MM.1S (cell line): ENCODE measurements at regions not wholly inside any gene's neighbourhood (a gene's known extent, or its start where the extent isn't known, plus 50 kb on each side); places are given as distances from the start of the nearest gene placed in this dataset.

Experiments used
- DNase-seq: peaks from one replicate; pipeline ENCODE4 v3.0.0-alpha.2; 2015
- H2AFZ ChIP-seq: fragments of 300-600 bp; sonication (generic); 2 replicates; pipeline ENCODE4 v1.6.0; 2016; ENCODE audit warnings: antibody characterized with exemption, low read length
- H3F3A ChIP-seq: fragments of 300-600 bp; sonication (generic); 2 replicates; pipeline ENCODE4 v1.6.1; 2016; ENCODE audit warnings: mild to moderate bottlenecking, antibody characterized with exemption, low read length, moderate library complexity, mixed read lengths; ENCODE audit not compliant: insufficient read depth
- H3K27ac ChIP-seq: fragments of 300-600 bp; sonication (generic); 2 replicates; pipeline ENCODE4 v1.5.1; 2016; ENCODE audit warnings: mild to moderate bottlenecking, low read length
- H3K27me3 ChIP-seq: fragments of 300-600 bp; sonication (generic); replicated peaks from 2 replicates; pipeline ENCODE4 v1.6.0; 2016; ENCODE audit warnings: low read length; ENCODE audit not compliant: insufficient read depth
- H3K36me3 ChIP-seq: fragments of 300-600 bp; sonication (generic); replicated peaks from 2 replicates; pipeline ENCODE4 v1.6.1; 2016; ENCODE audit warnings: mild to moderate bottlenecking, low read length, mixed read lengths; ENCODE audit not compliant: insufficient read depth
- H3K4me1 ChIP-seq: fragments of 300-600 bp; sonication (generic); 2 replicates; pipeline ENCODE4 v1.6.1; 2016; ENCODE audit warnings: low read length, mixed read lengths
- H3K4me2 ChIP-seq: fragments of 300-600 bp; sonication (generic); 2 replicates; pipeline ENCODE4 v1.6.0; 2016; ENCODE audit warnings: low read depth, low read length
- H3K4me3 ChIP-seq: fragments of 300-600 bp; sonication (generic); 2 replicates; pipeline ENCODE4 v1.5.1; 2016; ENCODE audit warnings: low read length, mixed read lengths
- H3K79me2 ChIP-seq: fragments of 300-600 bp; sonication (generic); 2 replicates; pipeline ENCODE4 v1.6.1; 2016; ENCODE audit warnings: mixed run types, low read length, mixed read lengths
- H3K9ac ChIP-seq: fragments of 300-600 bp; sonication (generic); 2 replicates; pipeline ENCODE4 v1.6.1; 2016; ENCODE audit warnings: low read length, mixed read lengths
- H3K9me2 ChIP-seq: fragments of 300-600 bp; sonication (generic); replicated peaks from 2 replicates; pipeline ENCODE4 v1.6.1; 2016; ENCODE audit warnings: mild to moderate bottlenecking, low read length, mixed read lengths; ENCODE audit not compliant: insufficient read depth
- H3K9me3 ChIP-seq: fragments of 300-600 bp; sonication (generic); replicated peaks from 2 replicates; pipeline ENCODE4 v1.6.1; 2016; ENCODE audit warnings: mild to moderate bottlenecking, low read length, mixed read lengths; ENCODE audit not compliant: insufficient read depth
- H4K20me1 ChIP-seq: fragments of 300-600 bp; sonication (generic); 2 replicates; pipeline ENCODE4 v1.6.1; 2016; ENCODE audit warnings: mild to moderate bottlenecking, low read length, moderate library complexity, mixed read lengths; ENCODE audit not compliant: insufficient read depth
- EZH2 ChIP-seq: fragments of 300-600 bp; sonication (generic); optimal IDR thresholded peaks from 2 replicates; pipeline ENCODE3; 2017; ENCODE audit warnings: low read depth, mild to moderate bottlenecking, antibody characterized with exemption, low read length, mixed read lengths
- EZH2phosphoT487 ChIP-seq: fragments of 300-600 bp; sonication (generic); IDR thresholded peaks from 2 replicates; pipeline ENCODE4 v1.6.1; 2018; ENCODE audit warnings: antibody characterized with exemption, low read length
- TF ChIP-seq, protein P1 (sequence below): fragments of 300-600 bp; sonication (generic); IDR thresholded peaks from 2 replicates; pipeline ENCODE4 v1.5.1; 2016; ENCODE audit warnings: antibody characterized with exemption, low read length, mixed read lengths

DNA sequence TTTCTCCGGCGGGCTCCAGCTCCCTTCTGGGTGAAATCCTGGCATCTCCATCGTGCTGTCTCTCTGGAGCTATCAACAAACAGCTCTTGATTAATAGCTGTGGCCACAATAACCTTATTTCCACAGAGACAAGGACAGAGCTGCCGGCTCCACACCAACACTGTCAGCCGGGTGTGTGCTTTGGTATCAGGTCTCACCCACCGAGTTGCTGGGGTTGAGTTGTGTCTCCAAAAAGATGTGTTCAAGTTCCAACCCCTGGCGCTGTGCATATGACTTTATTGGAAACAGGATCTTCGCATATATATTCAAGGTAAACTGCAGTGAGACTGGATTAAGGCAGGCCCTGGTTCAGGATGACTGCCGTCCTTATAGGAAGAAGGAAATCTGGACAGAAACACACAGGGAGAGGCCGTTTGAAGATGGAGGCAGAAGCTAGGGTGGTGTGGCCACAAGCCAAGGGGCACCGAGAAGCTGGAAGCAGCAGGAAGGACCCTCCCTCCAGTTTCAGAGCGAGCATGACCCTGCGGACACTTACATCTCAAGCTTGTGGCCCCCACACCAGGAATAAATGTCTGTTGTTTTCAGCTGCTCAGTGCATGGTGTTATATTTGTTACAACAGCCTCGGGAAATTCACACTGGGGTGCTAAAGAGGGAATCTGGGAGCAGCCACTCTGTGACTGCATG, 88.4 kb upstream of the TMPRSS2 start:
- no peaks in the 10 kb centered on the region for H3K4me1 ChIP-seq
- no peak overlapping the region for H2AFZ ChIP-seq
- H3K4me2 ChIP-seq, result no peak overlapping the region
- H3F3A ChIP-seq, result no peaks in the 10 kb centered on the region
- no peak for DNase-seq
- H3K79me2 ChIP-seq, result no peaks in the 10 kb centered on the region
- no peak overlapping the region for H3K4me3 ChIP-seq
- no peaks in the 10 kb centered on the region for H3K36me3 ChIP-seq
- no peak overlapping the region for H3K27ac ChIP-seq
- H3K9me3 ChIP-seq, result no peaks in the 10 kb centered on the region
- TF ChIP-seq, protein P1, sequence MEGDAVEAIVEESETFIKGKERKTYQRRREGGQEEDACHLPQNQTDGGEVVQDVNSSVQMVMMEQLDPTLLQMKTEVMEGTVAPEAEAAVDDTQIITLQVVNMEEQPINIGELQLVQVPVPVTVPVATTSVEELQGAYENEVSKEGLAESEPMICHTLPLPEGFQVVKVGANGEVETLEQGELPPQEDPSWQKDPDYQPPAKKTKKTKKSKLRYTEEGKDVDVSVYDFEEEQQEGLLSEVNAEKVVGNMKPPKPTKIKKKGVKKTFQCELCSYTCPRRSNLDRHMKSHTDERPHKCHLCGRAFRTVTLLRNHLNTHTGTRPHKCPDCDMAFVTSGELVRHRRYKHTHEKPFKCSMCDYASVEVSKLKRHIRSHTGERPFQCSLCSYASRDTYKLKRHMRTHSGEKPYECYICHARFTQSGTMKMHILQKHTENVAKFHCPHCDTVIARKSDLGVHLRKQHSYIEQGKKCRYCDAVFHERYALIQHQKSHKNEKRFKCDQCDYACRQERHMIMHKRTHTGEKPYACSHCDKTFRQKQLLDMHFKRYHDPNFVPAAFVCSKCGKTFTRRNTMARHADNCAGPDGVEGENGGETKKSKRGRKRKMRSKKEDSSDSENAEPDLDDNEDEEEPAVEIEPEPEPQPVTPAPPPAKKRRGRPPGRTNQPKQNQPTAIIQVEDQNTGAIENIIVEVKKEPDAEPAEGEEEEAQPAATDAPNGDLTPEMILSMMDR, result no peak
- TF ChIP-seq EZH2 (no peak), EZH2phosphoT487 (no peak)
- H3K9me2 ChIP-seq, result no peaks in the 10 kb centered on the region
- H3K27me3 ChIP-seq, result peaks cover 11% of the 10 kb centered on the region; the same call in 1 of the 2 replicates
- H4K20me1 ChIP-seq, result no peaks in the 10 kb centered on the region
- H3K9ac ChIP-seq, result no peak overlapping the region

DNA sequence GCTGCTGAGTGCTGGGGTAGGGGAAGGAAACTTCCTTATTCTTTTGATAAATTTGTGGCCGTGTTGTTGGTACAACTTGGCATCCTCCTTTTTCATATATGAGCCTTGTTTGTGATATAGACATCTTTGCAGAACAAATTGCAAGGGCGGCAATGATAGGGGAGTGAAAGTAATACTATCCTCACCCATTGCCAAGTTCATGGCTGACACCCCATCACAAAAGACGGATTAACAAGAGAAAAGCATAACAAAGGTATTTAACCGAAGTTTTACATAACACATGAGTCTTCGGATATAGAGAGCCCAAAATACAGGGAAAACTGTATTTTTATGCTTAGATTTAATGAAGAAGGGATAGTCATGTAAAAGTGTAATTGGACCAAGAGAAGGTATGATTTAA, 86.3 kb upstream of the TMPRSS2 start:
- Histone ChIP-seq H3K79me2 (no peaks in the 10 kb centered on the region), H3K4me1 (no peaks in the 10 kb centered on the region), H4K20me1 (no peaks in the 10 kb centered on the region), H3K4me2 (no peak overlapping the region), H3K27me3 (no peaks in the 10 kb centered on the region; the same call in 1 of the 2 replicates), H3K36me3 (no peaks in the 10 kb centered on the region), H3K9me3 (no peaks in the 10 kb centered on the region), H3K9me2 (no peaks in the 10 kb centered on the region), H2AFZ (no peak overlapping the region), H3F3A (no peaks in the 10 kb centered on the region), H3K4me3 (no peak overlapping the region), H3K27ac (no peak overlapping the region), H3K9ac (no peak overlapping the region)
- TF ChIP-seq EZH2 (no peak), EZH2phosphoT487 (no peak)
- TF ChIP-seq, protein P1, result no peak
- DNase-seq, result no peak

DNA sequence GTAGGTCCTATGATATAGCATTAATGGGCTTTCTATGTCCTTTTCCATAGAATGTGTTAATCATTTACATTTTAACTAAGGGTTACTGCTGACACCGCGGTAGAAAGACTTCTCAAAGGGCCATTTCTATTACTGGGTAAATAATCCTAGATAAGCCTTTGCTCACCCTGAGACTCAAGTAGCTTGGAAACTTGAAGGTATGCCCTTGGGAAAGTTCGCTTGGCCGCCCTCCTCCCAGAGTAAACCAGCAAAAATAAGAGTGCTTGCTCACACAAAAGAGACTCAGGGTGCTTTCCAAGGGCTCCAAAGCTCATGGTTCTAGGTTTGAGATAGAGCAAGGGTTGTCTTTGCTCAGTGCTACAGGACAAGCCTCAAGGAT, 85.8 kb upstream of the TMPRSS2 start:
- H3F3A ChIP-seq, result no peaks in the 10 kb centered on the region
- H3K27me3 ChIP-seq, result no peaks in the 10 kb centered on the region; the same call in 1 of the 2 replicates
- H3K27ac ChIP-seq, result no peak overlapping the region
- no peaks in the 10 kb centered on the region for H4K20me1 ChIP-seq
- no peaks in the 10 kb centered on the region for H3K9me2 ChIP-seq
- H3K9ac ChIP-seq, result no peak overlapping the region
- no peak overlapping the region for H2AFZ ChIP-seq
- H3K4me3 ChIP-seq, result no peak overlapping the region
- no peaks in the 10 kb centered on the region for H3K36me3 ChIP-seq
- TF ChIP-seq, protein P1, result no peak
- TF ChIP-seq EZH2phosphoT487 (no peak), EZH2 (no peak)
- DNase-seq, result no peak
- H3K4me1 ChIP-seq, result no peaks in the 10 kb centered on the region
- H3K79me2 ChIP-seq, result no peaks in the 10 kb centered on the region
- no peaks in the 10 kb centered on the region for H3K9me3 ChIP-seq
- no peak overlapping the region for H3K4me2 ChIP-seq
